ENCODE measurements at regions not wholly inside any gene's neighbourhood (a gene's known extent, or its start where the extent isn't known, plus 50 kb on each side); places are given as distances from the start of the nearest gene placed in this dataset.

DNA sequence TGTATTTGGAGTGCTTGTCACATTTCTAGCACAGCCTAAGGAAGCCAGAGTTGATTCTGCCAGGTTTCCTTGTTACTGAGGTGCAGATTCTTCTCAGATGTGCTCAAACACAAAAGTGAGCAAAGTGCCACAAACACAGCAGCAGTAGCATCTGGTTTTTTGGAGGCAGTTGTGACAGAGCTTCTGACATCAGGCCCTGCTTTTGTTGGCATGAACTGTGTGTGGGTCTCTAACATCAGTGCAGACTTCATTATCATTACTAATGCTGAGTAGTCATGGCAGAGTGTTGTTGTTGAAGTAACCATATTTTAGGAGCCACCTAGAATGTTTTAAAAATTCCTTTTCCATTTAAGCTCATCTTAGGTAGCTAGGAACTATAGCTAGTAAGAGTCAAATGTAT lies 656.6 kb downstream of the ANKRD50 start:
- Histone ChIP-seq H3K27me3 (replicated peaks; ENCODE audit: insufficient read depth, low read length) (no peaks in the 10 kb centered on the region), H4K20me1 (ENCODE audit: insufficient read depth, low read length) (no peaks in the 10 kb centered on the region), H3K9me2 (replicated peaks; ENCODE audit: insufficient read depth, low read length) (no peaks in the 10 kb centered on the region), H3K36me3 (replicated peaks; ENCODE audit: insufficient read depth, low read length) (no peaks in the 10 kb centered on the region), H3K79me2 (ENCODE audit: low read length) (no peaks in the 10 kb centered on the region), H3F3A (ENCODE audit: insufficient read depth, low read length) (peaks cover 12% of the 10 kb centered on the region), H3K4me2 (ENCODE audit: low read depth, low read length) (no peak overlapping the region), H3K4me1 (ENCODE audit: low read length) (peaks cover 8% of the 10 kb centered on the region; the same call in 1 of the 2 replicates), H3K27ac (ENCODE audit: low read length) (no peak overlapping the region), H2AFZ (ENCODE audit: low read length) (no peak overlapping the region), H3K9ac (ENCODE audit: low read length) (no peak overlapping the region), H3K9me3 (replicated peaks; ENCODE audit: insufficient read depth, low read length) (no peaks in the 10 kb centered on the region), H3K4me3 (ENCODE audit: low read length) (no peak overlapping the region)
- TF ChIP-seq EZH2 (optimal IDR thresholded peaks at IDR 0.05; ENCODE audit: low read depth, low read length) (no peak), EZH2phosphoT487 (IDR thresholded peaks at IDR 0.05; ENCODE audit: low read length) (no peak)
- TF ChIP-seq, protein P1, sequence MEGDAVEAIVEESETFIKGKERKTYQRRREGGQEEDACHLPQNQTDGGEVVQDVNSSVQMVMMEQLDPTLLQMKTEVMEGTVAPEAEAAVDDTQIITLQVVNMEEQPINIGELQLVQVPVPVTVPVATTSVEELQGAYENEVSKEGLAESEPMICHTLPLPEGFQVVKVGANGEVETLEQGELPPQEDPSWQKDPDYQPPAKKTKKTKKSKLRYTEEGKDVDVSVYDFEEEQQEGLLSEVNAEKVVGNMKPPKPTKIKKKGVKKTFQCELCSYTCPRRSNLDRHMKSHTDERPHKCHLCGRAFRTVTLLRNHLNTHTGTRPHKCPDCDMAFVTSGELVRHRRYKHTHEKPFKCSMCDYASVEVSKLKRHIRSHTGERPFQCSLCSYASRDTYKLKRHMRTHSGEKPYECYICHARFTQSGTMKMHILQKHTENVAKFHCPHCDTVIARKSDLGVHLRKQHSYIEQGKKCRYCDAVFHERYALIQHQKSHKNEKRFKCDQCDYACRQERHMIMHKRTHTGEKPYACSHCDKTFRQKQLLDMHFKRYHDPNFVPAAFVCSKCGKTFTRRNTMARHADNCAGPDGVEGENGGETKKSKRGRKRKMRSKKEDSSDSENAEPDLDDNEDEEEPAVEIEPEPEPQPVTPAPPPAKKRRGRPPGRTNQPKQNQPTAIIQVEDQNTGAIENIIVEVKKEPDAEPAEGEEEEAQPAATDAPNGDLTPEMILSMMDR (IDR thresholded peaks at IDR 0.05; ENCODE audit: low read length) = no peak
- no peak for DNase-seq

GRCh38 chr4:124060261-124060918 lies 652.1 kb downstream of the ANKRD50 start:
- no peaks in the 10 kb centered on the region for H3K9me3 ChIP-seq (replicated peaks; ENCODE audit: insufficient read depth, low read length)
- peaks cover 12% of the 10 kb centered on the region for H3F3A ChIP-seq (ENCODE audit: insufficient read depth, low read length)
- H3K4me3 ChIP-seq (ENCODE audit: low read length) = no peak overlapping the region
- H3K9ac ChIP-seq (ENCODE audit: low read length) = peak overlapping the region; percentile 0; the same call in 1 of the 2 replicates
- no peaks in the 10 kb centered on the region for H3K27me3 ChIP-seq (replicated peaks; ENCODE audit: insufficient read depth, low read length)
- peak overlapping the region; percentile 37 for H3K4me2 ChIP-seq (ENCODE audit: low read depth, low read length)
- H4K20me1 ChIP-seq (ENCODE audit: insufficient read depth, low read length) = no peaks in the 10 kb centered on the region
- peak overlapping the region; percentile 41; the same call in 1 of the 2 replicates for H3K27ac ChIP-seq (ENCODE audit: low read length)
- no peaks in the 10 kb centered on the region for H3K36me3 ChIP-seq (replicated peaks; ENCODE audit: insufficient read depth, low read length)
- H3K9me2 ChIP-seq (replicated peaks; ENCODE audit: insufficient read depth, low read length) = no peaks in the 10 kb centered on the region
- 0 out of 2 replicates have a peak overlapping the region, but pooled peaks have one; percentile 23 for H2AFZ ChIP-seq (ENCODE audit: low read length)
- H3K79me2 ChIP-seq (ENCODE audit: low read length) = no peaks in the 10 kb centered on the region
- H3K4me1 ChIP-seq (ENCODE audit: low read length) = peaks cover 19% of the 10 kb centered on the region
- TF ChIP-seq, protein P1 (IDR thresholded peaks at IDR 0.05; ENCODE audit: low read length) = no peak
- TF ChIP-seq EZH2 (optimal IDR thresholded peaks at IDR 0.05; ENCODE audit: low read depth, low read length) = no peak
- TF ChIP-seq EZH2phosphoT487 (IDR thresholded peaks at IDR 0.05; ENCODE audit: low read length) = no peak
- DNase-seq = peak; percentile 80

GRCh38 chr4:124061413-124061812 lies 651.1 kb downstream of the ANKRD50 start:
- no peak for TF ChIP-seq EZH2 (optimal IDR thresholded peaks at IDR 0.05; ENCODE audit: low read depth, low read length)
- TF ChIP-seq EZH2phosphoT487 (IDR thresholded peaks at IDR 0.05; ENCODE audit: low read length) = no peak
- TF ChIP-seq, protein P1 (IDR thresholded peaks at IDR 0.05; ENCODE audit: low read length) = no peak
- Histone ChIP-seq H3K4me1 (ENCODE audit: low read length) (peaks cover 19% of the 10 kb centered on the region), H3K9me2 (replicated peaks; ENCODE audit: insufficient read depth, low read length) (no peaks in the 10 kb centered on the region), H3K4me3 (ENCODE audit: low read length) (no peak overlapping the region), H3K4me2 (ENCODE audit: low read depth, low read length) (no peak overlapping the region), H3K27me3 (replicated peaks; ENCODE audit: insufficient read depth, low read length) (no peaks in the 10 kb centered on the region), H2AFZ (ENCODE audit: low read length) (no peak overlapping the region), H4K20me1 (ENCODE audit: insufficient read depth, low read length) (no peaks in the 10 kb centered on the region), H3K79me2 (ENCODE audit: low read length) (no peaks in the 10 kb centered on the region), H3K27ac (ENCODE audit: low read length) (no peak overlapping the region), H3K36me3 (replicated peaks; ENCODE audit: insufficient read depth, low read length) (no peaks in the 10 kb centered on the region), H3F3A (ENCODE audit: insufficient read depth, low read length) (peaks cover 12% of the 10 kb centered on the region), H3K9me3 (replicated peaks; ENCODE audit: insufficient read depth, low read length) (no peaks in the 10 kb centered on the region), H3K9ac (ENCODE audit: low read length) (no peak overlapping the region)
- DNase-seq = no peak

All from MM.1S (cell line).